HEK293T (cell line): ENCODE measurements at regions not wholly inside any gene's neighbourhood (a gene's known extent, or its start where the extent isn't known, plus 50 kb on each side); places are given as distances from the start of the nearest gene placed in this dataset.

ENCODE experiments used
- BHLHE40 ChIP-seq: fragments of 450-650 bp; IDR thresholded peaks from 2 replicates; pipeline ENCODE4 v1.6.1; 2016; ENCODE audit warnings: mild to moderate bottlenecking, moderate library complexity, borderline replicate concordance
- FOXA1 ChIP-seq: fragments of 450-650 bp; IDR thresholded peaks from 2 replicates; pipeline ENCODE4 v1.6.1; 2016; ENCODE audit warnings: mild to moderate bottlenecking
- FOXK2 ChIP-seq: fragments of 450-650 bp; IDR thresholded peaks from 2 replicates; pipeline ENCODE4 v1.6.1; 2016; ENCODE audit warnings: mild to moderate bottlenecking
- FOXM1 ChIP-seq: fragments of 450-650 bp; IDR thresholded peaks from 2 replicates; pipeline ENCODE4 v1.6.1; 2017; ENCODE audit warnings: mild to moderate bottlenecking, borderline replicate concordance
- L3MBTL2 ChIP-seq: fragments of 450-650 bp; conservative IDR thresholded peaks from 2 replicates; pipeline ENCODE4 v1.6.1; 2016; ENCODE audit warnings: mild to moderate bottlenecking
- LEF1 ChIP-seq: fragments of 450-650 bp; IDR thresholded peaks from 2 replicates; pipeline ENCODE4 v1.6.1; 2017; ENCODE audit warnings: mild to moderate bottlenecking, borderline replicate concordance
- NFRKB ChIP-seq: fragments of 450-650 bp; IDR thresholded peaks from 2 replicates; pipeline ENCODE4 v1.6.1; 2016; ENCODE audit warnings: mild to moderate bottlenecking, moderate library complexity
- PKNOX1 ChIP-seq: fragments of 450-650 bp; IDR thresholded peaks from 2 replicates; pipeline ENCODE4 v1.6.1; 2016
- SP1 ChIP-seq: fragments of 450-650 bp; IDR thresholded peaks from 2 replicates; pipeline ENCODE4 v1.6.1; 2017
- ZNF384 ChIP-seq: fragments of 450-650 bp; IDR thresholded peaks from 2 replicates; pipeline ENCODE4 v1.6.1; 2016

- no peak for TF ChIP-seq FOXK2
- TF ChIP-seq ZNF384 = no peak
- no peak for TF ChIP-seq BHLHE40
- TF ChIP-seq LEF1 = no peak
- no peak for TF ChIP-seq PKNOX1
- no peak for TF ChIP-seq NFRKB
- TF ChIP-seq SP1 = no peak
- TF ChIP-seq L3MBTL2 = no peak
- no peak for TF ChIP-seq FOXA1
- no peak for TF ChIP-seq FOXM1
These were observed 453.8 kb downstream of the TAF11L14 start for GRCh38 chr5:18088020-18088579.
